ENCODE measurements at regions not wholly inside any gene's neighbourhood (a gene's known extent, or its start where the extent isn't known, plus 50 kb on each side); places are given as distances from the start of the nearest gene placed in this dataset.

DNA sequence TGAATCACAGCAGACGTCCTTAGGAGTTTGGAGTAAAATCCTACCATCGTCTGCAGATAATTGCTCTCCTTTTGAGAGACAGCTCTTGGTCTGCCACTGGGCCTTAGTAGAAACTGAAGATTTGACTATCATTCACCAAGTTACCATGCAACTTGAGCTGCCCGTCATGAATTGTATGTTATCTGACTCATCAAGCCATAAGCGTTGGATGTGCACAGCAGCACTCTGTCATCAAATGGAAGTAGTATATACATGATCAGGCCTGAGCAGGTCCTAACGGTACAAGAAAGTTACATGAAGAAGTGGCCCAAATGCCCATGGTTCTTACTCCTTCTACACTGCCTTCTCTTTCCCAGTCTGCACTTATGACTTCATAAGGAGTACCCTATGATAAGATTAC is 317.8 kb downstream of the GPATCH2 start:
- no peak overlapping the region for H3K4me3 ChIP-seq (ENCODE audit: low read depth, low read length)
- no peak for TF ChIP-seq CTCF (IDR thresholded peaks at IDR 0.05; ENCODE audit: low read depth, low read length)

DNA sequence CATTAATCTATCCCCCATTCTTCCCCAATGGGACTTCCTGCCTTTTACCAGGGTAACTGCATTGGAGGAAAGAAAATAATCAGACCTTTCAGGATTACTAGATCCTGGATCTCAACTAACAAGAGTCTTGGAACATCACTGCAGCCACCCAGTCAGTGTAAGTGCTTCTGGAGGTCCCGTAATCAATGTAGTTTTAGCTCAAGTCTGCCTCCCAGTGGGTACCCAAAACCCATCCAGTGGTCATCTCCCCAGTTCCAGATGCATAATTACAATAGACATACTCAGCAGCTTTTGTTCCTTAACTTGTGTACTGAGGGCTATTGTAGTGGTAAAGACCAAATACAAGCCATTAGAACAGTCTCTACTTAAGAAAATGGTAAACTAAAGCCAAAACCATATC is 319.1 kb downstream of the GPATCH2 start:
- H3K4me3 ChIP-seq (ENCODE audit: low read depth, low read length): no peak overlapping the region
- TF ChIP-seq CTCF (IDR thresholded peaks at IDR 0.05; ENCODE audit: low read depth, low read length): no peak

- no peak for TF ChIP-seq CTCF (IDR thresholded peaks at IDR 0.05; ENCODE audit: low read depth, low read length)
- no peak overlapping the region for H3K4me3 ChIP-seq (ENCODE audit: low read depth, low read length)
Observed at GRCh38 chr1:217311269-217311668, 319.6 kb downstream of the GPATCH2 start.

DNA sequence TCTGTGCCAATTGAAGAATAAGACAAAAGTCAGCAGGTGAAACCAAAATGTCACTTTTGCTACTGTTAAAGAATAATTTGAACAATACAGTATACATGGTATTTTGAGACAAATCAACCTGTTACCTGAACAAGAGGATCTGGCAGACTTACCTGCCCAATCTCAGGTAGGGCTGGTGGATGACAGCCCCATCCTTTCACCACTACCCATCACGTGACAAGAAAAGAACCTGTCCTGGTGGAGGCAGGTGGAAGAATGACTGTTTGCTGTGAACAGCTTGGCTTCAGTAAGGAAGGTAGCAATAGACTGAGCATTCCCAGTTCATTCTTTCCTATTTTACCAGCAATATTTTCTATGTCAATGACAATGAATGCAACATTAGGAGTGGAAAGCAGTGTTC is 349.6 kb downstream of the GPATCH2 start:
- H3K4me3 ChIP-seq (ENCODE audit: low read depth, low read length): no peak overlapping the region
- TF ChIP-seq CTCF (IDR thresholded peaks at IDR 0.05; ENCODE audit: low read depth, low read length): no peak

DNA sequence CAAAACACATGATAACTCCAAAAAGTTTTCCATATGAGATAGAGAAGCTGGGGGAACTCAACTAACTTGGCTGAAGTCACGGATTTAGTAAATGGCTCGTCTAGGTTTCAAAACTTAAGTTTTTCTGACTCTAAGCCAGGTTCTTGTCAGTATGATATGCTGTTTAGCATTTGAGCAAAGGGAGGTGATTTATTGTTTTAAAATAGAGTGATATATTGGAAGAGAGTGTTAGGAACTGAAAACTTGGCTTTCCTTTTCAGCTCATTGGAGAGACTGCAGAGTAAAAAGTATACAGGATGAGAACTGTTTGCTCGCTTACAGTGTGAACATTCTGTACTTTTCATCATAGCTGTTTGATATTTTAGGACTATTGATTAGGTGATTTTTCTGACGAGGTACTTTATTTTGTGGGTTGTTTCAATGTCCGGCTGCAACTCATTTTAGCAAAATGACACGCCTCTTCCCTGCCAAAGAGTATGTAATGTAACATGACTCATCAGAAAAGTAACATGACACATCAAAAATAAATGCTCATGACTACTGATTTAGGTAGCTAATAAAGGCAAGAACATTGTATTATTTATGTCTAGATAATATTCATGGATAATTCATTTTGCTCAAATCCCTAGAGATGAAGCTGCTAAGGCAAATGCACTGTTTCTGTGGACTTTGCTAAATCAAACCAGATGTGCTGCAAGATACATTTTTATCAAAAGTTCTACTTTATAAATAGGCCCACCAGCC is 355.1 kb downstream of the GPATCH2 start:
- no peak for TF ChIP-seq CTCF (IDR thresholded peaks at IDR 0.05; ENCODE audit: low read depth, low read length)
- peak overlapping the region; percentile 23 for H3K4me3 ChIP-seq (ENCODE audit: low read depth, low read length)

DNA sequence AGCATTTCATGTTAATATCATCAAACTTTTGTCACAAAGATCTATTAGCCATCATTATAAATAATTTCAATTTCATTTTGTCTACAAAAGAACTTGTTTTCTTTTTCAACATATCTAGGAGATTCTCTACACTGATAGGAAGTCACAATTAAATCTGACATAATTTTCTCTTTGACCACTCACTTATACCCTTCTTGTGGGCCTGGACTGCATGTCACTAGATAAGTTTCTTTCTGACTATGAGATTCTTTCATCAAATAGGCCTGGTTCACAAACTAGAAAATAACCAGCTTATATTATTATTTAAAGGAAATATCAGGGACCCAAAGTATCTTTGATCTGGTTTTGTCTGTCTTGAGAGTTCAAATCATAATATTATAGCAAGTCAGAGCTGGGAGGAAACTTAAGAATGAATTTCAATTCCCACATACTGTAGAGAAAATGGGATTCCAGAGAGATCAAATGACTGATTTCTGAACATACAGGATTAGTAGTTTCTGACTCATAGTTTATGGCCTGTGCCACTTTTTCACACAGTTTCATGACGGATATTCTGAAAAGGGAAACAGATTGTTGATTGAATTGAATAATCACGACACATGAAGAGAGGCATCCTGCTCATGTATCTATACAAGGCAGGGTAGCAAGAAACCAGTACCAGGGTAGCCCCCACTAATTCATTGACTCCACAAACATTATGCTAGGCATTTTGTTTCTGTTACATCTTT is 355.8 kb downstream of the GPATCH2 start:
- no peak for TF ChIP-seq CTCF (IDR thresholded peaks at IDR 0.05; ENCODE audit: low read depth, low read length)
- peak overlapping the region; percentile 23 for H3K4me3 ChIP-seq (ENCODE audit: low read depth, low read length)

DNA sequence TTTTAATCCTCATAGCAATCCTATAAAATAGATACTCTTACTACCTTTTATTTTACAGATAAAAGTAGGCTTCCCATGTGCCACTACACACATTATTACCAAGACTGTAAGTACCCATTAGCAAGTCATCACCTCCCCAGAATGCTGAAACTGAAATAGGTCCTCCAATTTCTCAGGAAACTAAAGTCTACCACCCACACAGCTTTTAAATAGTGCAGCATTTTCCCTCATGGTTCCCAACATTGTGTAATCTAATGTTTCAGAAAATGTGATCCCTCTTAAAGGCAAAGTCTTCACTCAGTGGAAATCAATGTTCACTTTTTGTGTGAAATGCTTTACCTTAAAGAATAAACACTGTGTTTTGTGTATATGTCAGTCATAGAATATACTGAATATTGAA is 356.5 kb downstream of the GPATCH2 start:
- TF ChIP-seq CTCF (IDR thresholded peaks at IDR 0.05; ENCODE audit: low read depth, low read length): no peak

More for the DNA sequence above, 356.5 kb downstream of the GPATCH2 start:
- H3K4me3 ChIP-seq (ENCODE audit: low read depth, low read length): no peak overlapping the region

All from WI38 (cell line).